Trophoblast cell (in vitro differentiated cells and primary cell): ENCODE measurements at regions not wholly inside any gene's neighbourhood (a gene's known extent, or its start where the extent isn't known, plus 50 kb on each side); places are given as distances from the start of the nearest gene placed in this dataset.

ENCODE experiments used
- DNase-seq, 2 donors: peaks; one replicate each; pipeline ENCODE4 v3.0.0-alpha.2; 2016
- H2AFZ ChIP-seq: 2 replicates; pipeline ENCODE4 v1.6.1; 2013; ENCODE audit warnings: low read length, moderate library complexity, mild to moderate bottlenecking; ENCODE audit not compliant: insufficient read depth, poor library complexity
- H2AK5ac ChIP-seq: 2 replicates; pipeline ENCODE4 v1.6.1; 2013; ENCODE audit warnings: mild to moderate bottlenecking, low read length
- H2BK120ac ChIP-seq: 2 replicates; pipeline ENCODE4 v1.6.1; 2013; ENCODE audit warnings: low read length, mild to moderate bottlenecking, moderate library complexity; ENCODE audit not compliant: insufficient read depth, poor library complexity
- H2BK12ac ChIP-seq: 2 replicates; pipeline ENCODE4 v1.6.1; 2013; ENCODE audit warnings: mild to moderate bottlenecking, low read length, moderate library complexity
- H2BK5ac ChIP-seq: 2 replicates; pipeline ENCODE4 v1.6.1; 2013; ENCODE audit warnings: low read length, low read depth, moderate library complexity, mild to moderate bottlenecking; ENCODE audit not compliant: poor library complexity
- H3K14ac ChIP-seq: 2 replicates; pipeline ENCODE4 v1.6.1; 2013; ENCODE audit warnings: mild to moderate bottlenecking, low read length
- H3K18ac ChIP-seq: 2 replicates; pipeline ENCODE4 v1.6.1; 2013; ENCODE audit warnings: mild to moderate bottlenecking, low read length
- H3K23ac ChIP-seq: 2 replicates; pipeline ENCODE4 v1.6.1; 2013; ENCODE audit warnings: low read length
- H3K27ac ChIP-seq: 2 replicates; pipeline ENCODE4 v1.5.1; 2013; ENCODE audit warnings: low read depth, mild to moderate bottlenecking, inconsistent platforms, low read length, moderate library complexity
- H3K27me3 ChIP-seq: 2 replicates; pipeline ENCODE4 v1.6.1; 2013; ENCODE audit warnings: inconsistent platforms, mild to moderate bottlenecking, low read length, moderate library complexity; ENCODE audit not compliant: insufficient read depth
- H3K36me3 ChIP-seq, 2 experiments: 1 replicate in 1 of 2; 2 replicates in 1 of 2; pipeline ENCODE4 v1.6.1; 2013; ENCODE audit warnings: low read length in 2 of 2, mild to moderate bottlenecking in 2 of 2, moderate library complexity in 1 of 2; ENCODE audit not compliant: insufficient read depth in 2 of 2, control insufficient read depth in 1 of 2
- H3K4ac ChIP-seq: 2 replicates; pipeline ENCODE4 v1.6.1; 2013; ENCODE audit warnings: low read depth, mild to moderate bottlenecking, low read length, moderate library complexity
- H3K4me1 ChIP-seq, 2 experiments: 1 replicate in 1 of 2; 2 replicates in 1 of 2; pipeline ENCODE4 v1.6.1; 2013; ENCODE audit warnings: low read length in 2 of 2, mild to moderate bottlenecking in 2 of 2, moderate library complexity in 1 of 2; ENCODE audit not compliant: insufficient read depth in 2 of 2, control insufficient read depth in 1 of 2
- H3K4me2 ChIP-seq: 2 replicates; pipeline ENCODE4 v1.6.1; 2013; ENCODE audit warnings: inconsistent platforms, mild to moderate bottlenecking, low read length, moderate library complexity
- H3K4me3 ChIP-seq: 2 replicates; pipeline ENCODE4 v1.5.1; 2013; ENCODE audit warnings: mild to moderate bottlenecking, low read depth, low read length, inconsistent platforms
- H3K79me1 ChIP-seq: one replicate; pipeline ENCODE4 v1.6.1; 2013; ENCODE audit warnings: low read length
- H3K79me2 ChIP-seq: 2 replicates; pipeline ENCODE4 v1.6.1; 2013; ENCODE audit warnings: low read length, mild to moderate bottlenecking; ENCODE audit not compliant: control insufficient read depth, insufficient read depth, poor library complexity
- H3K9ac ChIP-seq: 2 replicates; pipeline ENCODE4 v1.6.1; 2013; ENCODE audit warnings: mild to moderate bottlenecking, low read length
- H3K9me3 ChIP-seq: 2 replicates; pipeline ENCODE4 v1.6.1; 2013; ENCODE audit warnings: low read depth, mild to moderate bottlenecking, control low read depth, inconsistent platforms, low read length; ENCODE audit not compliant: insufficient read depth
- H4K12ac ChIP-seq: 2 replicates; pipeline ENCODE4 v1.6.1; 2013; ENCODE audit warnings: low read depth, mild to moderate bottlenecking, low read length, moderate library complexity
- H4K8ac ChIP-seq: 2 replicates; pipeline ENCODE4 v1.6.1; 2013; ENCODE audit warnings: low read depth, mild to moderate bottlenecking, low read length, moderate library complexity
- H4K91ac ChIP-seq: one replicate; pipeline ENCODE4 v1.6.1; 2013; ENCODE audit warnings: low read depth, mild to moderate bottlenecking, low read length, moderate library complexity
- WGBS: extraction: QIAGEN DNeasy Blood & Tissue Kit; methylation state at CpG from one replicate; pipeline ENCODE4 v1.1.7; 2013; ENCODE audit warnings: missing lambda C conversion rate; ENCODE audit not compliant: insufficient read length, insufficient coverage; ENCODE audit errors: extremely low coverage; 5-methylcytosine and 5-hydroxymethylcytosine counted together

GRCh38 chr9:10930081-10930480 lies 317.3 kb upstream of the PTPRD start:
- H2BK5ac ChIP-seq = no peak overlapping the region
- no CpG with 5 or more reads among the region's 2 CpGs for WGBS

GRCh38 chr9:10946676-10947410 lies 334.0 kb upstream of the PTPRD start:
- H3K4ac ChIP-seq = no peak overlapping the region
- H4K91ac ChIP-seq = no peak overlapping the region
- H4K8ac ChIP-seq = no peak overlapping the region
- no peaks in the 10 kb centered on the region for H3K36me3 ChIP-seq
- no peak overlapping the region for H4K12ac ChIP-seq
- no peaks in the 10 kb centered on the region for H3K4me1 ChIP-seq
- no peaks in the 10 kb centered on the region for H3K9me3 ChIP-seq
- no peak overlapping the region for H2AK5ac ChIP-seq
- no peak overlapping the region for H2BK12ac ChIP-seq
- H3K18ac ChIP-seq = no peak overlapping the region
- no peak overlapping the region for H3K4me3 ChIP-seq
- no peak overlapping the region for H2BK120ac ChIP-seq
- H3K79me2 ChIP-seq = no peaks in the 10 kb centered on the region
- WGBS = no CpG with 5 or more reads among the region's 26 CpGs
- H3K23ac ChIP-seq = no peak overlapping the region
- H3K9ac ChIP-seq = no peak overlapping the region
- H3K27ac ChIP-seq = no peak overlapping the region
- H3K79me1 ChIP-seq = no peaks in the 10 kb centered on the region
- no peak overlapping the region for H3K4me2 ChIP-seq
- no peak overlapping the region for H3K14ac ChIP-seq
- H2BK5ac ChIP-seq = no peak overlapping the region
- DNase-seq = no peak
- H2AFZ ChIP-seq = no peak overlapping the region
- no peaks in the 10 kb centered on the region for H3K27me3 ChIP-seq

More at GRCh38 chr9:10930081-10930480, 317.3 kb upstream of the PTPRD start:
- Histone ChIP-seq H4K8ac (no peak overlapping the region), H3K4ac (no peak overlapping the region), H2AFZ (no peak overlapping the region), H3K23ac (no peak overlapping the region), H3K36me3 (no peaks in the 10 kb centered on the region), H2BK12ac (no peak overlapping the region), H3K4me3 (no peak overlapping the region), H4K12ac (no peak overlapping the region), H3K4me2 (no peak overlapping the region), H3K79me1 (no peaks in the 10 kb centered on the region), H3K18ac (no peak overlapping the region), H3K9me3 (no peaks in the 10 kb centered on the region), H3K9ac (no peak overlapping the region), H3K27me3 (no peaks in the 10 kb centered on the region), H4K91ac (no peak overlapping the region), H3K27ac (no peak overlapping the region), H3K4me1 (no peaks in the 10 kb centered on the region), H3K14ac (no peak overlapping the region), H3K79me2 (no peaks in the 10 kb centered on the region), H2BK120ac (no peak overlapping the region), H2AK5ac (no peak overlapping the region)
- no peak for DNase-seq

DNA sequence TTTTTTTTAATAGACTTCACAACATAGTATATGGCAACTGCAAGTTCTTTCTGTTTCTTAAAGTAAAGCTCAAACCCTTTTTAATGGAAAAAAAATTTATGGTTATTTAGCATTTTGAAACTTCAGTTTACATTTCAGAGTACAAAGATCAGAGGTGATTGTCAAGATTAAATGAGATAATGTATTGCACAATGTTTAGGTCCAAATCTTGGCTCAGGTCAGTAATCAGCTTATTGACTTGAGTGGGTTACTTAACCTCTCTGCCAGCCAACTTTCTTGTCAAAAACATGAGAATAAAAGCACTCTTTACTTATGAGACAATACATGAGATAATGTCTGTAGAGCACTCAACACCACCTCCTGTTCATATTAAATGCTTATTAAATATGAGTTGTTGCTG lies 345.1 kb upstream of the PTPRD start:
- H3K79me2 ChIP-seq = no peaks in the 10 kb centered on the region
- no peak overlapping the region for H3K4ac ChIP-seq
- H3K4me3 ChIP-seq = no peak overlapping the region
- H3K9ac ChIP-seq = no peak overlapping the region
- no peak overlapping the region for H2BK120ac ChIP-seq
- no peak overlapping the region for H3K4me2 ChIP-seq
- no peaks in the 10 kb centered on the region for H3K79me1 ChIP-seq
- no peaks in the 10 kb centered on the region for H3K4me1 ChIP-seq
- no peak overlapping the region for H3K14ac ChIP-seq
- H4K91ac ChIP-seq = no peak overlapping the region
- no peak overlapping the region for H2AFZ ChIP-seq
- DNase-seq = no peak
- H4K8ac ChIP-seq = no peak overlapping the region
- H3K18ac ChIP-seq = no peak overlapping the region
- no peak overlapping the region for H3K27ac ChIP-seq
- H4K12ac ChIP-seq = no peak overlapping the region
- no peak overlapping the region for H2AK5ac ChIP-seq
- H2BK12ac ChIP-seq = no peak overlapping the region
- H3K23ac ChIP-seq = no peak overlapping the region
- H3K27me3 ChIP-seq = no peaks in the 10 kb centered on the region
- no peak overlapping the region for H2BK5ac ChIP-seq
- H3K9me3 ChIP-seq = peaks cover 3% of the 10 kb centered on the region
- H3K36me3 ChIP-seq = no peaks in the 10 kb centered on the region

GRCh38 chr9:10961883-10962282 lies 349.1 kb upstream of the PTPRD start:
- H2AK5ac ChIP-seq = no peak overlapping the region
- H3K9ac ChIP-seq = no peak overlapping the region
- no peaks in the 10 kb centered on the region for H3K79me2 ChIP-seq
- no peak overlapping the region for H3K18ac ChIP-seq
- H2BK12ac ChIP-seq = no peak overlapping the region
- H3K79me1 ChIP-seq = no peaks in the 10 kb centered on the region
- H4K12ac ChIP-seq = no peak overlapping the region
- H2BK5ac ChIP-seq = no peak overlapping the region
- no peaks in the 10 kb centered on the region for H3K27me3 ChIP-seq
- no peak overlapping the region for H3K27ac ChIP-seq
- H4K91ac ChIP-seq = no peak overlapping the region
- no peak for DNase-seq
- no peak overlapping the region for H3K4me3 ChIP-seq
- no peak overlapping the region for H4K8ac ChIP-seq
- WGBS = no CpG with 5 or more reads among the region's 4 CpGs
- no peaks in the 10 kb centered on the region for H3K36me3 ChIP-seq
- H3K4ac ChIP-seq = no peak overlapping the region
- H3K4me2 ChIP-seq = no peak overlapping the region
- H2BK120ac ChIP-seq = no peak overlapping the region
- H3K23ac ChIP-seq = no peak overlapping the region
- peaks cover 4% of the 10 kb centered on the region for H3K9me3 ChIP-seq
- no peaks in the 10 kb centered on the region for H3K4me1 ChIP-seq
- H2AFZ ChIP-seq = no peak overlapping the region
- H3K14ac ChIP-seq = no peak overlapping the region
